ENCODE measurements at regions not wholly inside any gene's neighbourhood (a gene's known extent, or its start where the extent isn't known, plus 50 kb on each side); places are given as distances from the start of the nearest gene placed in this dataset.
"Not testable (repeated sequence)": the region's sequence is repeated elsewhere in the genome, so short reads cannot be mapped to it uniquely, and the experiment has no call there.

DNA sequence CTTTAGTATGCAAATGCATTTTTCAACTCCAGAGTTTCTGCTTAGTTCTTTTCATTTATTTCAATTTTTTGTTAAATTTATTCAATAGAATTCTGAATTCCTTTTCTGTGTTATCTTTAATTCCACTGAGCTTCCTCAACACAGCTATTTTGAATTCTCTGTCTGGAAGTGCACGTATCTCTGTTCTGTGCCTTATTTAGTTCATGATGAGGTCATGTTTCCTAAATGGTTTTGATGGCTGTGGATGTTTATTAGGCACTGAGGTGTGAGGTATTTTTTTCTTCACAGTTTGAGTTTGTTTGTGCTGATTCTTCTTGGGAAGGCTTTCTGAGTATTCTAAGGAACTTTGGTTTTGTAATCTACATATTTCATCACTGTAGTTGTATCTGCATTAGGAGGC is 2042.8 kb upstream of the RAG2 start:
- intact Hi-C loops (cut with DNase I) = no loop called here
- Histone ChIP-seq H3K4me3 (no peak overlapping the region), H3K27ac (no peak overlapping the region), H3K36me3 (ENCODE audit: insufficient read depth in 1 of 2, low read depth in 1 of 2) (no peaks in the 10 kb centered on the region), H3K4me1 (no peaks in the 10 kb centered on the region), H3K9me3 (no peaks in the 10 kb centered on the region), H3K27me3 (ENCODE audit: insufficient read depth in 3 of 3, low read length in 2 of 3) (no peaks in the 10 kb centered on the region)
- DNase-seq = no peak
- TF ChIP-seq, protein P1, sequence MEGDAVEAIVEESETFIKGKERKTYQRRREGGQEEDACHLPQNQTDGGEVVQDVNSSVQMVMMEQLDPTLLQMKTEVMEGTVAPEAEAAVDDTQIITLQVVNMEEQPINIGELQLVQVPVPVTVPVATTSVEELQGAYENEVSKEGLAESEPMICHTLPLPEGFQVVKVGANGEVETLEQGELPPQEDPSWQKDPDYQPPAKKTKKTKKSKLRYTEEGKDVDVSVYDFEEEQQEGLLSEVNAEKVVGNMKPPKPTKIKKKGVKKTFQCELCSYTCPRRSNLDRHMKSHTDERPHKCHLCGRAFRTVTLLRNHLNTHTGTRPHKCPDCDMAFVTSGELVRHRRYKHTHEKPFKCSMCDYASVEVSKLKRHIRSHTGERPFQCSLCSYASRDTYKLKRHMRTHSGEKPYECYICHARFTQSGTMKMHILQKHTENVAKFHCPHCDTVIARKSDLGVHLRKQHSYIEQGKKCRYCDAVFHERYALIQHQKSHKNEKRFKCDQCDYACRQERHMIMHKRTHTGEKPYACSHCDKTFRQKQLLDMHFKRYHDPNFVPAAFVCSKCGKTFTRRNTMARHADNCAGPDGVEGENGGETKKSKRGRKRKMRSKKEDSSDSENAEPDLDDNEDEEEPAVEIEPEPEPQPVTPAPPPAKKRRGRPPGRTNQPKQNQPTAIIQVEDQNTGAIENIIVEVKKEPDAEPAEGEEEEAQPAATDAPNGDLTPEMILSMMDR (IDR thresholded peaks at IDR 0.05) = no peak
- ATAC-seq = no peak
- 23 to 27% (median 26%) methylated on average over 1 of the region's 1 CpG for WGBS, 3 donors

DNA sequence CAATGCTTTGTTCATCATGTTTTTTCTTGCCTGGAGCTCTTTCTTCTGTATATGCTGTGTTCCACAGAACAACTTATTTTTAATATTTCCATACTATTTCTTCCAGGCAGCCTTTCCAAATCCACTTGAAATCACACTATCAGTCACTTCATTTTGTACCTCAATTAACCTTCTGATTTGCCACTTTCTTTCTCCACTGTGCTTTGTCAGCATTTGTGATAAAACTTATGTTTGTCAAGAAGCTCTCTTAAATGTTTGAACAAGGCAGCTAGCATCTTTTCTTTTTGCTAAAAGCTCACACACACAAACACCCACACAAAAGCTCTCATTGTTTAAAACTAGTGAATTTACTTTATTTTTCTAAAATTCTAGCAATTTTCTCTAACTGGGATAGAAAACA is 2014.7 kb upstream of the RAG2 start:
- intact Hi-C loops (cut with DNase I) = no loop called here
- no peaks in the 10 kb centered on the region for H3K9me3 ChIP-seq
- H3K27ac ChIP-seq = no peak overlapping the region
- H3K27me3 ChIP-seq (ENCODE audit: insufficient read depth in 3 of 3, low read length in 2 of 3) = no peaks in the 10 kb centered on the region
- H3K4me3 ChIP-seq = no peak overlapping the region
- H3K36me3 ChIP-seq (ENCODE audit: insufficient read depth in 1 of 2, low read depth in 1 of 2) = no peaks in the 10 kb centered on the region
- no peaks in the 10 kb centered on the region for H3K4me1 ChIP-seq
- no peak for ATAC-seq
- TF ChIP-seq, protein P1 (IDR thresholded peaks at IDR 0.05) = no peak
- DNase-seq = no peak

DNA sequence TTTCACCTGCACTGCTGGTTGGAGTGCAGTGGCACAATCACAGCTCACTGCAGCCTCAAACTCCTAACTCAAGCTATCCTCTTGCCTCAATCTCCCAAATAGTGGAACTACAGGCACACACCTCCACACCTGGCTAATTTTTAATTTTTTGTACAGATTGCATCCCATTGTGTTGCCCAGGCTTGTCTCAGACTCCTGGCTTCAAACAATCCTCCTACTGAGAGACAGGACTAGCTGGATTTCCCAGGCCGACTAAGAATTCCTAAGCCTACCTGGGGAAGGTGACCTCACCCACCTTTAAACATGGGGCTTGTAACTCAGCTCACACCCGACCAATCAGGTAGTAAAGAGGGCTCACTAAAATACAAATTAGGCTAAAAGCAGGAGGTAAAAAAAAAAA is 2003.3 kb upstream of the RAG2 start:
- WGBS, 3 donors = 76 to 90% (median 85%) methylated on average over 2 of the region's 2 CpGs
- intact Hi-C loops (cut with DNase I); DNase-seq; H3K27ac ChIP-seq; H3K27me3 ChIP-seq (ENCODE audit: insufficient read depth in 3 of 3, low read length in 2 of 3); H3K36me3 ChIP-seq (ENCODE audit: insufficient read depth in 1 of 2, low read depth in 1 of 2); H3K9me3 ChIP-seq; H3K4me3 ChIP-seq; ATAC-seq; H3K4me1 ChIP-seq: not testable (repeated sequence)

DNA sequence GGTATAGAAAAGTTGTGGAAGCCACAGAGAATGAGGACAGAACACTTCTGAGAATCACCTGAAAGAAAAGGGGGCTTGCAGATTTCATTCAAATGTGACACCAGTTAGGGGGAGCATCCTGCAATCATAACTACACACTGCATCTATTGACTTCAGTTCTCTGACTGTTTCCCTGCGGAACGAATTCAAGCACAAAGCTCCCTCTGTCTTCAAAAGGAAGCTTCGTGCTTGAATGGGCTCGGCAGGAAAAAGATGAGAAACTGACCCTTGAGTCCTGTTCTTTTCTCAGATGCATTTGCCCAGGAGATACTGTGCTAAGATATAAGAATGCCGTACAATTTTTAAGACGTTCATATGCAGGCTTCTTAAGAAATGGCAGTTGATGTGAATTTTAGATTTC is 2000.4 kb upstream of the RAG2 start:
- ATAC-seq = no peak
- no peak for DNase-seq
- TF ChIP-seq, protein P1 (IDR thresholded peaks at IDR 0.05) = no peak
- Histone ChIP-seq H3K4me3 (no peak overlapping the region), H3K4me1 (no peaks in the 10 kb centered on the region), H3K36me3 (ENCODE audit: insufficient read depth in 1 of 2, low read depth in 1 of 2) (no peaks in the 10 kb centered on the region), H3K27me3 (ENCODE audit: insufficient read depth in 3 of 3, low read length in 2 of 3) (no peaks in the 10 kb centered on the region), H3K27ac (no peak overlapping the region), H3K9me3 (no peaks in the 10 kb centered on the region)
- intact Hi-C loops (cut with DNase I) = no loop called here
- 29 to 50% (median 32%) methylated on average over 6 of the region's 6 CpGs for WGBS, 3 donors

DNA sequence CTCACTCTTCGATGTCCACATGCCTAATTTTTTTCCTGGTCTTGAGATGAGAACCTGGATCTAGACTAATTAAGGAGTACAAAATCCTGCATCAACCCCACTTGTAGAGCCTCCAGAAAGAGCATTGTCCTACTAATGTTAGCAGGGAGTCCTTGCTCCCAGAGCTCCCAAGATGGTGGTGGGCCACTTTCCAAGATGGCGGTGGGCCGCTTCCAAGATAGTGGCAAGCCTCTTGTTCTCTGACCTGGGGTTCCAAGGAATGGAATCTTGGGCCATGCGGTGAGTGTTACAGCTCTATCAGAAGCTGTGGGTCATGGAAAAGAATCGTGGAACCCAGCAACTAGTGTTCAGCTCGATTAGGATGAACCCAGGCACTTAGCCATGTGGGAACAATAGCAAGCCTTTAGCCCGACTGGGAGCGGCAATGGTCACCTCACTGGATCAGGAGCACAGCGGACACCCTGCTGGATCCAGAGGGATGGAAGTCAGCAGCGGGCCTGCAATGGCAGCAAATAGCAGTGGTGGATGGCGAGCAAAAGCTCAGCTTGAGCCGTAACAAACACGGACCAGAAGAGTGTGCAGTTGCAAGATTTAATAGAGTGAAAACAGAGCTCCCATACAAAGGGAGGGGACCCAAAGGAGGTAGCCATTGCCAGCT is 1997.5 kb upstream of the RAG2 start:
- DNase-seq; H3K4me3 ChIP-seq; H3K27ac ChIP-seq; H3K36me3 ChIP-seq (ENCODE audit: insufficient read depth in 1 of 2, low read depth in 1 of 2); ATAC-seq; H3K27me3 ChIP-seq (ENCODE audit: insufficient read depth in 3 of 3, low read length in 2 of 3); H3K9me3 ChIP-seq; intact Hi-C loops (cut with DNase I); H3K4me1 ChIP-seq: not testable (repeated sequence)
- 93 to 94% (median 93%) methylated on average over 13 of the region's 13 CpGs for WGBS, 3 donors

DNA sequence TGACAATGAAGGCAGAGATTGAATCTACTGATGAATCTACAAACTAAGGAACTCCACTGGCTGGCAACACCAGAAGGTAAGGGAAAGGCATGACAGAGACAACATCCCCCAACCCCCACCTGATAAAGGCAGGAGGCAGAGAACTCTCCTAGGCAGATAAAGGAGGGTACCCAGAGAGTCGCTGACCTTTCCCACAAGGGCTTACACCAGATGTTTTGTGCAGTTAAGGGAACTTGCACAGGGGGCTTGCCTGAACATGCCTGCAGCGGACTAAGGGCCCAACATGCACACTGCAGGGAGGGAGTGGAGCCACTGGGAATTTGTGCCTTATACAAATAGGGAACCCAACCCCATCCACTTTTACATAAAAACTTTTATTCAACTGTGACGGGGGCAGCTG is 1996.9 kb upstream of the RAG2 start:
- WGBS, 3 donors = 92 to 94% (median 93%) methylated on average over 3 of the region's 3 CpGs
- DNase-seq (no peak), ATAC-seq (no peak)
- Histone ChIP-seq H3K27me3 (ENCODE audit: insufficient read depth in 3 of 3, low read length in 2 of 3) (no peaks in the 10 kb centered on the region), H3K36me3 (ENCODE audit: insufficient read depth in 1 of 2, low read depth in 1 of 2) (no peaks in the 10 kb centered on the region), H3K4me1 (no peaks in the 10 kb centered on the region), H3K27ac (no peak overlapping the region), H3K9me3 (no peaks in the 10 kb centered on the region), H3K4me3 (no peak overlapping the region)
- TF ChIP-seq, protein P1 (IDR thresholded peaks at IDR 0.05) = no peak
- intact Hi-C loops (cut with DNase I) = no loop called here

Data from psoas muscle (tissue), 7 donors.